Endothelial cell of umbilical vein (primary cell): ENCODE measurements at regions not wholly inside any gene's neighbourhood (a gene's known extent, or its start where the extent isn't known, plus 50 kb on each side); places are given as distances from the start of the nearest gene placed in this dataset.

ENCODE experiments used
- BruUV-seq: library from RNA; stranded (reverse); fragments of 400-500 nt; replicated peaks from 2 replicates; lab custom pipeline; 2021; lab: Mats Ljungman, UMichigan
- CTCF ChIA-PET: fragments of 300-600, 350-600 bp; sonication (Branson Sonifier 250); formaldehyde crosslinking; loops from one replicate; lab custom pipeline; 2021; ENCODE audit warnings: antibody characterized with exemption, inconsistent platforms; lab: Charles Lee
- POLR2A ChIA-PET: fragments of 300-600, 350-600 bp; sonication (Branson Sonifier 250); formaldehyde crosslinking; loops from one replicate; lab custom pipeline; 2021; ENCODE audit warnings: antibody characterized with exemption, inconsistent platforms; lab: Charles Lee
- DNase-seq: peaks from one replicate; pipeline ENCODE4 v3.0.0-alpha.2; 2011; ENCODE audit warnings: low read depth, low spot score
- FAIRE-seq: peaks from 2 replicates; lab custom pipeline; 2011; peaks lifted over from hg19 to GRCh38; lab: Jason Lieb, UNC
- H2AFZ ChIP-seq: 2 replicates; pipeline ENCODE4 v1.6.0; 2012; ENCODE audit warnings: low read depth, low read length, control low read depth, inconsistent platforms
- H3K27ac ChIP-seq: 2 replicates; pipeline ENCODE4 v1.5.1; 2011; ENCODE audit warnings: low read depth, mild to moderate bottlenecking, control low read depth, low read length, moderate library complexity; ENCODE audit not compliant: insufficient read depth
- H3K27me3 ChIP-seq, 2 experiments: 2 replicates each; pipeline versions ENCODE4 v1.6.0 to v1.6.1; 2011; ENCODE audit warnings: low read length in 2 of 2, mixed read lengths in 1 of 2; ENCODE audit not compliant: control insufficient read depth in 2 of 2, insufficient read depth in 2 of 2
- H3K36me3 ChIP-seq, 2 experiments: 2 replicates in 1 of 2; 3 replicates in 1 of 2; pipeline ENCODE4 v1.5.1; 2011; ENCODE audit warnings: low read length in 2 of 2, mild to moderate bottlenecking in 1 of 2, moderate library complexity in 1 of 2; ENCODE audit not compliant: control insufficient read depth in 2 of 2, insufficient read depth in 2 of 2; ENCODE audit errors: extremely low read depth in 1 of 2
- H3K4me1 ChIP-seq: 3 replicates; pipeline ENCODE4 v1.5.1; 2011; ENCODE audit warnings: mild to moderate bottlenecking, low read length; ENCODE audit not compliant: control insufficient read depth, insufficient read depth; ENCODE audit errors: extremely low read depth
- H3K4me2 ChIP-seq: 2 replicates; pipeline ENCODE4 v1.6.1; 2011; ENCODE audit warnings: low read length, control low read depth, mixed read lengths; ENCODE audit not compliant: insufficient read depth
- H3K4me3 ChIP-seq, 3 experiments: fragments of 200-600 bp in 1 of 3; sonication (generic), shearing (Covaris generic) in 1 of 3; replicated peaks in 1 of 3; 2 replicates each; pipeline ENCODE4 v1.5.1; 2011 to 2016; ENCODE audit warnings: control low read depth in 3 of 3, low read length in 3 of 3, mild to moderate bottlenecking in 2 of 3, inconsistent platforms in 1 of 3, low read depth in 1 of 3, moderate library complexity in 1 of 3; ENCODE audit not compliant: insufficient read depth in 1 of 3
- H3K79me2 ChIP-seq: 2 replicates; pipeline ENCODE4 v1.6.0; 2012; ENCODE audit warnings: low read length, inconsistent platforms; ENCODE audit not compliant: control insufficient read depth, insufficient read depth
- H3K9ac ChIP-seq: replicated peaks from 2 replicates; pipeline ENCODE3; 2011; ENCODE audit warnings: low read length, control low read depth; ENCODE audit not compliant: insufficient read depth; ENCODE audit errors: extremely low read depth
- H3K9me1 ChIP-seq: replicated peaks from 3 replicates; pipeline ENCODE4 v1.6.0; 2011; ENCODE audit warnings: mild to moderate bottlenecking, low read length; ENCODE audit not compliant: control insufficient read depth, insufficient read depth; ENCODE audit errors: extremely low read depth
- H3K9me3 ChIP-seq: replicated peaks from 2 replicates; pipeline ENCODE4 v1.5.1; 2012; ENCODE audit warnings: low read length, inconsistent platforms; ENCODE audit not compliant: control insufficient read depth, insufficient read depth
- H4K20me1 ChIP-seq: replicated peaks from 2 replicates; pipeline ENCODE3; 2011; ENCODE audit warnings: mild to moderate bottlenecking, low read length; ENCODE audit not compliant: control insufficient read depth, insufficient read depth; ENCODE audit errors: extremely low read depth
- CTCF ChIP-seq, 2 donors: IDR thresholded peaks; 1 replicate in 1 of 2; 2 replicates in 1 of 2; pipeline ENCODE4 v1.5.1; 2011; ENCODE audit warnings: low read length in 2 of 2, mild to moderate bottlenecking in 2 of 2, moderate library complexity in 2 of 2, control low read depth in 1 of 2, inconsistent platforms in 1 of 2, low read depth in 1 of 2; ENCODE audit not compliant: insufficient read depth in 1 of 2; ENCODE audit errors: extremely low read depth in 1 of 2
- EZH2 ChIP-seq: IDR thresholded peaks from 2 replicates; pipeline ENCODE4 v1.6.1; 2012; ENCODE audit warnings: borderline replicate concordance, low read depth, mild to moderate bottlenecking, moderate library complexity, low read length, inconsistent platforms; ENCODE audit not compliant: severe bottlenecking
- FOS ChIP-seq: IDR thresholded peaks from 2 replicates; pipeline ENCODE4 v1.6.1; 2011; ENCODE audit warnings: mild to moderate bottlenecking, low read length, moderate library complexity, borderline replicate concordance; ENCODE audit not compliant: insufficient read depth
- GATA2 ChIP-seq: IDR thresholded peaks from 2 replicates; pipeline ENCODE4 v1.7.0; 2011; ENCODE audit warnings: low read depth, mild to moderate bottlenecking, moderate library complexity, mixed read lengths, low read length; ENCODE audit not compliant: insufficient read length, insufficient read depth
- JUN ChIP-seq: IDR thresholded peaks from 2 replicates; pipeline ENCODE4 v1.6.1; 2011; ENCODE audit warnings: borderline replicate concordance, low read depth; ENCODE audit not compliant: insufficient read length, insufficient read depth
- MAX ChIP-seq: IDR thresholded peaks from 2 replicates; pipeline ENCODE4 v1.6.1; 2011; ENCODE audit not compliant: insufficient read depth, insufficient read length
- MYC ChIP-seq: IDR thresholded peaks from one replicate; pipeline ENCODE4 v1.6.1; 2011; ENCODE audit warnings: mild to moderate bottlenecking, low read depth, low read length
- POLR2A ChIP-seq: IDR thresholded peaks from 2 replicates; pipeline ENCODE4 v1.6.1; 2012; ENCODE audit warnings: low read depth, mild to moderate bottlenecking, control low read depth, low read length
- POLR2AphosphoS5 ChIP-seq: IDR thresholded peaks from 2 replicates; pipeline ENCODE4 v1.6.1; 2012; ENCODE audit warnings: low read depth, mild to moderate bottlenecking, control low read depth, low read length, moderate library complexity; ENCODE audit not compliant: insufficient read depth
- dilution Hi-C: fragments of 300-500 bp; cut with MboI; formaldehyde crosslinking; loops from one replicate; pipeline ENCODE4 v1.15.0; 2019; ENCODE audit warnings: low sequenced_read_pairs; ENCODE audit not compliant: extremely low pct_ligation_motif_present
- intact Hi-C: fragments of 100-400 bp; cut with micrococcal nuclease; formaldehyde crosslinking; loops from one replicate; pipeline ENCODE4 v1.10.0; 2022

- Histone ChIP-seq H3K9me3 (no peaks in the 10 kb centered on the region), H4K20me1 (no peaks in the 10 kb centered on the region), H3K27me3 (no peaks in the 10 kb centered on the region), H3K4me2 (no peak overlapping the region), H3K79me2 (no peaks in the 10 kb centered on the region), H3K36me3 (no peaks in the 10 kb centered on the region), H2AFZ (no peak overlapping the region), H3K4me1 (no peaks in the 10 kb centered on the region), H3K4me3 (no peak overlapping the region), H3K9ac (no peak overlapping the region), H3K9me1 (no peaks in the 10 kb centered on the region), H3K27ac (no peak overlapping the region)
- POLR2A ChIA-PET, result no interaction called here
- DNase-seq (no peak), FAIRE-seq (no peak)
- CTCF ChIA-PET, result no interaction called here
- TF ChIP-seq MAX, result no peak
- TF ChIP-seq GATA2, result no peak
- TF ChIP-seq JUN, result no peak
- TF ChIP-seq FOS, result no peak
- TF ChIP-seq POLR2AphosphoS5, result no peak
- TF ChIP-seq EZH2, result no peak
- no peak for TF ChIP-seq CTCF (IDR thresholded peaks at IDR 0.05; ENCODE audit: extremely low read depth in 1 of 2, insufficient read depth in 1 of 2, low read depth in 1 of 2, low read length in 2 of 2)
- no peak for TF ChIP-seq MYC
- no peak for TF ChIP-seq POLR2A
- BruUV-seq, result no TSS peak
- dilution Hi-C loops (no loop called here), intact Hi-C loops (no loop called here)
Observed at GRCh38 chr11:36818410-36818809, 220.4 kb upstream of the RAG2 start.
